ENCODE measurements at regions not wholly inside any gene's neighbourhood (a gene's known extent, or its start where the extent isn't known, plus 50 kb on each side); places are given as distances from the start of the nearest gene placed in this dataset.
"Not testable (repeated sequence)": the region's sequence is repeated elsewhere in the genome, so short reads cannot be mapped to it uniquely, and the experiment has no call there.

- no peak for DNase-seq (ENCODE audit: low read depth in 2 of 2)
Measured at GRCh38 chr14:21902561-21903181, 229.1 kb upstream of the OR4E1 start.

- DNase-seq (ENCODE audit: low read depth in 2 of 2) = not testable (repeated sequence)
Measured at GRCh38 chr14:21894898-21895194, 221.2 kb upstream of the OR4E1 start.

- no peak for DNase-seq (ENCODE audit: low read depth in 2 of 2)
Measured at GRCh38 chr14:21894003-21894897, 220.6 kb upstream of the OR4E1 start.

- no peak for DNase-seq (ENCODE audit: low read depth in 2 of 2)
Measured at GRCh38 chr14:21891921-21892320, 218.3 kb upstream of the OR4E1 start.

- DNase-seq (ENCODE audit: low read depth in 2 of 2) = no peak
Measured at GRCh38 chr14:21884995-21885394, 211.4 kb upstream of the OR4E1 start.

- DNase-seq (ENCODE audit: low read depth in 2 of 2) = no peak
Measured at GRCh38 chr14:21882226-21882625, 208.6 kb upstream of the OR4E1 start.

GRCh38 chr14:21880918-21881317 lies 207.3 kb upstream of the OR4E1 start:
- no peak for DNase-seq (ENCODE audit: low read depth in 2 of 2)

- no peak for DNase-seq (ENCODE audit: low read depth in 2 of 2)
Measured at GRCh38 chr14:21875791-21876190, 202.2 kb upstream of the OR4E1 start.

- no peak for DNase-seq (ENCODE audit: low read depth in 2 of 2)
Measured at GRCh38 chr14:21874946-21875345, 201.3 kb upstream of the OR4E1 start.

GRCh38 chr14:21874167-21874566 lies 200.5 kb upstream of the OR4E1 start:
- DNase-seq (ENCODE audit: low read depth in 2 of 2) = no peak

- peak in 1 of 2 experiments; percentile 6 for DNase-seq (ENCODE audit: low read depth in 2 of 2)
Measured at GRCh38 chr14:21868442-21869046, 194.9 kb upstream of the OR4E1 start.

- no peak for DNase-seq (ENCODE audit: low read depth in 2 of 2)
Measured at GRCh38 chr14:21867541-21867940, 193.9 kb upstream of the OR4E1 start.

GRCh38 chr14:21866479-21866878 lies 192.9 kb upstream of the OR4E1 start:
- DNase-seq (ENCODE audit: low read depth in 2 of 2) = no peak

GRCh38 chr14:21863289-21863688 lies 189.7 kb upstream of the OR4E1 start:
- no peak for DNase-seq (ENCODE audit: low read depth in 2 of 2)

GRCh38 chr14:21861153-21861552 lies 187.5 kb upstream of the OR4E1 start:
- DNase-seq (ENCODE audit: low read depth in 2 of 2) = no peak

- no peak for DNase-seq (ENCODE audit: low read depth in 2 of 2)
Measured at GRCh38 chr14:21860172-21860571, 186.6 kb upstream of the OR4E1 start.

GRCh38 chr14:21852775-21853174 lies 179.2 kb upstream of the OR4E1 start:
- DNase-seq (ENCODE audit: low read depth in 2 of 2) = no peak

- DNase-seq (ENCODE audit: low read depth in 2 of 2) = no peak
Measured at GRCh38 chr14:21852061-21852664, 178.5 kb upstream of the OR4E1 start.

GRCh38 chr14:21846902-21847301 lies 173.3 kb upstream of the OR4E1 start:
- not testable (repeated sequence) for DNase-seq (ENCODE audit: low read depth in 2 of 2)

GRCh38 chr14:21846227-21846885 lies 172.7 kb upstream of the OR4E1 start:
- DNase-seq (ENCODE audit: low read depth in 2 of 2) = no peak

- no peak for DNase-seq (ENCODE audit: low read depth in 2 of 2)
Measured at GRCh38 chr14:21840765-21841164, 167.1 kb upstream of the OR4E1 start.

GRCh38 chr14:21833836-21834235 lies 160.2 kb upstream of the OR4E1 start:
- DNase-seq (ENCODE audit: low read depth in 2 of 2) = no peak
